ENCODE measurements at regions not wholly inside any gene's neighbourhood (a gene's known extent, or its start where the extent isn't known, plus 50 kb on each side); places are given as distances from the start of the nearest gene placed in this dataset.

DNA sequence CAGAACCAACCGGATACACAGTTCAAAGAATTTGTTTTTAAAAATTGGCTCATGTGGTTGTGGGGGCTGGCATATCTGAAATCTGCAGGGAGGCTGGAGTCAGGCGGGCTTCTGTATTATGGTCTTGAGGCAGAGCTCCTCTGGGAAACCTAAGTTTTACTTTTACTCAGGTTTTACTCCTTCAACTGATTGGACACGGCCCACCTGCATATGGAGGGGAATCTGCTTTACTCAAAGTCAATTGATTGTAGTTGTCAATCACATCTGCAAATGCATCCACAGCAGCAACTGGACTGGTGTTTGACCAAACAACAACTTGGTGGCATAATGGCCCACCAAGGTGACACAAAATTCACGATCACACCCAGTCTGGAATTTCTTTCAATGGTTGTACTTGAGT, 103.4 kb downstream of the ERMARD start:
- no peaks in the 10 kb centered on the region for H3K4me1 ChIP-seq (ENCODE audit: control insufficient read depth in 1 of 2, insufficient read depth in 1 of 2, low read depth in 1 of 2, low read length in 1 of 2)
- H3K27me3 ChIP-seq = no peaks in the 10 kb centered on the region
- peaks cover 5% of the 10 kb centered on the region for H3K9me3 ChIP-seq
- H3K36me3 ChIP-seq = no peaks in the 10 kb centered on the region
- no peak overlapping the region for H3K27ac ChIP-seq
- TF ChIP-seq, protein P1, sequence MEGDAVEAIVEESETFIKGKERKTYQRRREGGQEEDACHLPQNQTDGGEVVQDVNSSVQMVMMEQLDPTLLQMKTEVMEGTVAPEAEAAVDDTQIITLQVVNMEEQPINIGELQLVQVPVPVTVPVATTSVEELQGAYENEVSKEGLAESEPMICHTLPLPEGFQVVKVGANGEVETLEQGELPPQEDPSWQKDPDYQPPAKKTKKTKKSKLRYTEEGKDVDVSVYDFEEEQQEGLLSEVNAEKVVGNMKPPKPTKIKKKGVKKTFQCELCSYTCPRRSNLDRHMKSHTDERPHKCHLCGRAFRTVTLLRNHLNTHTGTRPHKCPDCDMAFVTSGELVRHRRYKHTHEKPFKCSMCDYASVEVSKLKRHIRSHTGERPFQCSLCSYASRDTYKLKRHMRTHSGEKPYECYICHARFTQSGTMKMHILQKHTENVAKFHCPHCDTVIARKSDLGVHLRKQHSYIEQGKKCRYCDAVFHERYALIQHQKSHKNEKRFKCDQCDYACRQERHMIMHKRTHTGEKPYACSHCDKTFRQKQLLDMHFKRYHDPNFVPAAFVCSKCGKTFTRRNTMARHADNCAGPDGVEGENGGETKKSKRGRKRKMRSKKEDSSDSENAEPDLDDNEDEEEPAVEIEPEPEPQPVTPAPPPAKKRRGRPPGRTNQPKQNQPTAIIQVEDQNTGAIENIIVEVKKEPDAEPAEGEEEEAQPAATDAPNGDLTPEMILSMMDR (IDR thresholded peaks at IDR 0.05) = no peak
- H3K4me3 ChIP-seq (ENCODE audit: low read depth in 1 of 2, low read length in 1 of 2) = no peak overlapping the region

DNA sequence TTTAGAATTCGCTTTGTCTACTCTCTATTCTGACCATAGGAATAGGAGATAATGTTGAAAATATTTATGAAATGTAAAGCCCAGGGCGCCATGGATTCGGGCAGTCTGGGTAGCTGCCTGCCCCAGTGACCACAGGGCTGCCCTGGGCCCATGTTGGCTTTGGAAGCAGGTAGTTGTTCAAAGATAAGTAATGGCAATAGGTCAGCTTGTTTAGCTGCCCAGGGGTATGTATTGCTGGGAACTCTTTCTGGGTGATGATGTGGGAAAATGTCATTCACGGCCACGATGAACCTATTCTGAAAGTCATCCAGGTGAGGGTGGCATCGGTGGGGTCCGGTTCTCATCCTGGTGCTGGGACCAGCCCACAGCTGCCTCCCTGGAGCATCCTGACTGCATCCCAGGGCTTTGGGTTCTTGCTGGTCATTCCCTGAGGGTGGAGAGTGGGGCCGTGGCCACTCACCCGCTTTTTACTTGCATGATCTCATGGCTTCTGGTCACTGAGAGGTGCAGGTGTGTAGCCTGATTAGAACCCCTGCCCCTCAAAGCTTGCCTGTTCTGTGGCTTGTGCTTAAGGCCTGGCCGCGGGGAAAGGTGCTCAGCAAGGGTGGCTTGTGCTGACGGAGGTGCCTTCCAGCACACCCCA, 102.8 kb downstream of the ERMARD start:
- Histone ChIP-seq H3K27ac (no peak overlapping the region), H3K9me3 (peaks cover 5% of the 10 kb centered on the region), H3K4me3 (ENCODE audit: low read depth in 1 of 2, low read length in 1 of 2) (no peak overlapping the region), H3K36me3 (no peaks in the 10 kb centered on the region), H3K27me3 (no peaks in the 10 kb centered on the region), H3K4me1 (ENCODE audit: control insufficient read depth in 1 of 2, insufficient read depth in 1 of 2, low read depth in 1 of 2, low read length in 1 of 2) (no peaks in the 10 kb centered on the region)
- TF ChIP-seq, protein P1 (IDR thresholded peaks at IDR 0.05) = no peak

DNA sequence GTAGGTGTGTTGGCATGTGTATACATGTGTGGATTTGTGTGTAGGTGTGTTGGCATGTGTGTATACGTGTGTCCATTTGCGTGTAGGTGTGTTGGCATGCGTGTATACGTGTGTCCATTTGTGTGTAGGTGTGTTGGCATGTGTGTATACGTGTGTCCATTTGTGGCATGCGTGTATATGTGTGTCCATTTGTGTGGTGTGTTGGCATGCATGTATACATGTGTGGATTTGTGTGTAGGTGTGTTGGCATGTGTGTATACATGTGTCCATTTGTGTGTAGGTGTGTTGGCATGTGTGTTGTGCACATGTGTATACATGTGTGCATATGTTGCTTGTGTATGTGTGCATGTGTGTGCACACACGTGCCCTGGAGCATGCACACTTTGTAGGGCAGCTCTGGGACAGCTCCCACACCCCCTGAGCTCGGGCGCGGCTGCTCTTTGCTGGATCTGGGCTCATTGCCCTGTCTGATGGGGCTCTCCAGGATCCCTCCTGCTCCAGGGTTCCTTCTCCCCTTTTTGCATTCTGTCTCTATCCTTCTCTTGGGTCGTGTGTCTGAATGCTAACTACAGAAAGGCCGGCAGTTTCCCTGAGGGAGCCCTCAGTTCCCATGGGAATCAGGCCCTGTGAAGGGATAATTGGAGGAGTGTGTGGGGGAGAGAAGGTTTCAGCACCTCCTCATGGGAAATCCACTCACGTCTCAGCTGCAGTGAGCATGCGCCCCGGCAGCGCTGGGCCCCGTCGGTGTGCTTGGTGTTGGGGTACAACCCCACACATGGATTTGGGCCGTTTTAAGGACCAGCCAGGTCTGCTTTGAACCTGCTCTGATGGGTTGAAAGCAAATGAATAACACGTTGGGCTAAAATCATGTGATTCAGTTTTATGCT, 102.0 kb downstream of the ERMARD start:
- TF ChIP-seq, protein P1 (IDR thresholded peaks at IDR 0.05) = no peak
- H3K4me3 ChIP-seq (ENCODE audit: low read depth in 1 of 2, low read length in 1 of 2) = no peak overlapping the region
- no peaks in the 10 kb centered on the region for H3K36me3 ChIP-seq
- H3K4me1 ChIP-seq (ENCODE audit: control insufficient read depth in 1 of 2, insufficient read depth in 1 of 2, low read depth in 1 of 2, low read length in 1 of 2) = no peaks in the 10 kb centered on the region
- no peaks in the 10 kb centered on the region for H3K27me3 ChIP-seq
- H3K9me3 ChIP-seq = peaks cover 5% of the 10 kb centered on the region
- no peak overlapping the region for H3K27ac ChIP-seq

DNA sequence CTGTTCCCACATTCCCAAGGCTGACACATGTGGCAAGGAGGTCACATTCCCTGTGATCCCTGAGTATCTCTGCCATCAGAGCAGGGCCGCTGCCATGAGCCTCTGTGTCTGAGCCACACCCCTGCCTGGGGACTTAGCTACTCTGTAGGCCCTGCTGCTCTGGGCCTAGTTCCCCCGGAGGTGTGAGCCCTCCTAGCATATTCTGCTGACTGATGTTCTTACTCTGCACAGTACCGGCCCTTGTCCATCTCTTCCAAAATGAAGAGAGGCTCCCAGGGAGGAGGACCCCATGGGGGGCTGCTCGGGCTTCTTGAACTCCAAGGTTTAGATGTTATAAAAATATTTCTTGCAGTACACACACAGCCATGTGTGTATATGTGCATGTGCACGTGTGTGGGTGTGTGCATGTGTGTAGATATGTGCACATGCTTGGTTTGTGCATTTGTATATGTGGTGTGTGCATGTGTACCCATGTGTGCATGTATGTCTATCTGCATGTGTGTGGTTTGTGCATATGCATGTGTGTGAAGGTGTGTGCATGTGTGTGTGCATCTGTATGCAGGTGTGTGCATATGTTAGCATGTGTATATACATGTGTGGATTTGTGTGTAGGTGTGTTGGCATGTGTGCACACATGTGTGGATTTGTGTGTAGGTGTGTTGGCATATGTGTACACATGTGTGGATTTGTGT, 101.2 kb downstream of the ERMARD start:
- no peak overlapping the region for H3K4me3 ChIP-seq (ENCODE audit: low read depth in 1 of 2, low read length in 1 of 2)
- TF ChIP-seq, protein P1 (IDR thresholded peaks at IDR 0.05) = no peak

DNA sequence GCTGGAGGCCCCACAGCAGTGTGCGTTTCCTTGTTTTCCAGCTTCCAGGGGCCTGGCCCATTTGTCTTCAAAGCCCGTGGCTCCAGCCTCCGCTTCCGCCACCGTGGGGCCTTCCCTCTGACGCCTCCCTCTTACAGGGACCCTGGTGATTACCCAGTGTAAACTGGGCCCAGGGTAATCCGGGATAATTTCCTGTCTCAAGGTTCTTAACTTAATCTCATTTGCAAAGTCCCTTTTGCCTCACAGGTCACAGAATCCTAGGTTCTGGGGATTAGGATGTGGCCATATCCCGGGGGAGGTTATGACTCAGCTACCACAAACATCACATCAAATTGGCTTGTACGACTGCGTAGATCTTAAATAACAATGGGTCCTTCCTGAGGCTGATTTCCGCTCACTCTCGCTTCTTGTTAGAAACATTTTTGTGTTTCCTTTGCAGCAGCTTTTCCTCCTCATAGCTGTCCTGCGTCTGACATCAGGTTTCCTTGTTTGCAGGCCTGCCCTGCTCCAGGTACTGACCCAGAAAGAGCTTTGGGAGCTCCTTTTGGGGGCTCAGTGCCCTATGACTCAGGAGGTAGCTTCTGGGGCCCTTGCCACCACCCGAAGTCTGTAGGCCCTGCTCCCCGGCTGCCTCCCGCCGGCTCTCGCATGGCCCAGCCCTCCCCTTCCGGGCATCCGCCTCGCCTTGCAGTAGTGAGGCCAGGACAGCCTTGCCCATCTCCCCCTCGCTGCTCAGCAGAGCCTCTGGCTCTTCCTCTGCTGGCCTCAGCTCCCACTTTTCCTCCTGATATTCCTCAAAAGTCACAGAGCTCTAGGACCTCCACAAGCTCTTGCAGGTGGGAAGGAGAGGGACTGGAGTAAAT, 100.5 kb downstream of the ERMARD start:
- H3K9me3 ChIP-seq = peaks cover 4% of the 10 kb centered on the region
- H3K4me3 ChIP-seq (ENCODE audit: low read depth in 1 of 2, low read length in 1 of 2) = no peak overlapping the region

More for the DNA sequence above, 101.2 kb downstream of the ERMARD start:
- Histone ChIP-seq H3K27ac (no peak overlapping the region), H3K4me1 (ENCODE audit: control insufficient read depth in 1 of 2, insufficient read depth in 1 of 2, low read depth in 1 of 2, low read length in 1 of 2) (no peaks in the 10 kb centered on the region), H3K27me3 (no peaks in the 10 kb centered on the region), H3K9me3 (peaks cover 5% of the 10 kb centered on the region), H3K36me3 (no peaks in the 10 kb centered on the region)

More for the DNA sequence above, 100.5 kb downstream of the ERMARD start:
- Histone ChIP-seq H3K27me3 (no peaks in the 10 kb centered on the region), H3K27ac (no peak overlapping the region), H3K4me1 (ENCODE audit: control insufficient read depth in 1 of 2, insufficient read depth in 1 of 2, low read depth in 1 of 2, low read length in 1 of 2) (no peaks in the 10 kb centered on the region), H3K36me3 (no peaks in the 10 kb centered on the region)
- TF ChIP-seq, protein P1 (IDR thresholded peaks at IDR 0.05) = no peak
